ENCODE measurements at regions not wholly inside any gene's neighbourhood (a gene's known extent, or its start where the extent isn't known, plus 50 kb on each side); places are given as distances from the start of the nearest gene placed in this dataset.
A peak's percentile ranks its signal among the peaks of the same experiment; 100 is the strongest.

- peak in 2 of 3 donors; percentile 51 to 59 for DNase-seq
- ATAC-seq: peak; percentile 23 to 60
- intact Hi-C loops (cut with DNase I): loop anchor here (5.0 to 10.0 kb wide), 3 partner anchors 166 to 171 kb away; partner anchors contain the start of gene GATA6 (in 3 of the 4)
Observed at GRCh38 chr18:21996351-21996826, 173.0 kb upstream of the GATA6 start.

DNA sequence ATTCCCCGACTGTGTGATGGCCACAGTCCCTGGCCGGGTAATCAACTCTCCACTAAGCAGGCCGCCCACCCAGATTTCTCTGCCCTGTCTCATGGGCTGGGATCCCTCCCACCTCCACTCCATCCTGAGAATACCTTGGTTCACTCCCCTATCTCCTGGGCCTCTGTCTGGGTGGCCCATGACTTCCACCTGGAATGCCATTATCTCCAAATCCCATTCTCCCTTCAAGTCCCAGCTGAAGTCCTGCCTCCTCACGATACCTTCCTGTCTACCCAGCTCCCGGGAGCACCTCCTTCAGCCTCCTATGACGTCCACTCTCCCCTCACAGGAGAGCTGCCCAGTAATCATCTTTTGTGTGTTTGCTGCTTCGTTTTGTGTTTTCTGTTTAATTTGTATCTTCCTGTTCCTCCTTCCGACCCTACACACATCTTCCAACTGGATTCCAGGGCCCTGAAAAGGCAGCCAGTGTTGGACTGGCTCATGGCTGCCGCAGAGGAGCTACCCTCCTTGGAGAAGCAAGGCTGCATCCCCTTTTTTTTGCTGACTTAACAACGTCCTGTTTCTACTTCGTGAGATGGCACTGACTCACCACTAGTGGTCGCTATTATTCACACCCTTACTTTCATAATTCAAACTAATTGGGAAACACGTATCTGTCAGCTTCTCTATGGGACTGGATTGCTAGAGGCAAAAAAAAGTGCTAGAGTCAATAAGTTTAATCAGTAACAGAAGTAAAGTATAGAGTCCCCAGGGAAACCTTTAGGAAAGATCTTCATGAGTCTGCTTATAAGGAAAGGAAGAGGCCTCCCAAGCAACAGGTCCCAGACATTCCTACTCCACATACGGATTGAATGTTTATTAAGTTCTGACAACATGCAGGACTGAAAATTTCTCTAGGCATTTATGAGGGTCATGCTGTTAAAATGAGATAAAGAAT lies 171.9 kb upstream of the GATA6 start:
- DNase-seq (no peak), ATAC-seq (peak; percentile 66 to 77)
- no peaks in the 10 kb centered on the region for H3K27me3 ChIP-seq (ENCODE audit: control insufficient read depth, insufficient read depth)
- no peaks in the 10 kb centered on the region for H3K9me3 ChIP-seq (ENCODE audit: control insufficient read depth, low read length)
- intact Hi-C loops (cut with DNase I): loop anchor here (5.0 to 10.0 kb wide), 3 partner anchors 165 to 170 kb away; partner anchors contain the start of gene GATA6 (in 3 of the 4)
- no peak overlapping the region for H3K27ac ChIP-seq (ENCODE audit: low read length)
- WGBS: 43% methylated on average over 14 of the region's 14 CpGs
- no peak overlapping the region for H3K4me3 ChIP-seq (ENCODE audit: low read length)
- no peaks in the 10 kb centered on the region for H3K4me1 ChIP-seq (ENCODE audit: control insufficient read depth, insufficient read depth, low read length)

More at GRCh38 chr18:21996351-21996826, 173.0 kb upstream of the GATA6 start:
- no peaks in the 10 kb centered on the region for H3K27me3 ChIP-seq (ENCODE audit: control insufficient read depth, insufficient read depth)
- no peak overlapping the region for H3K4me3 ChIP-seq (ENCODE audit: low read length)
- H3K27ac ChIP-seq (ENCODE audit: low read length): no peak overlapping the region
- peaks cover under 1% of the 10 kb centered on the region for H3K4me1 ChIP-seq (ENCODE audit: control insufficient read depth, insufficient read depth, low read length)
- H3K9me3 ChIP-seq (ENCODE audit: control insufficient read depth, low read length): no peaks in the 10 kb centered on the region
- WGBS: 64% methylated on average over 3 of the region's 3 CpGs

GRCh38 chr18:21998486-21998885 lies 170.9 kb upstream of the GATA6 start:
- WGBS: 38% methylated on average over 9 of the region's 9 CpGs
- H3K27ac ChIP-seq (ENCODE audit: low read length): peak overlapping the region; percentile 59

GRCh38 chr18:22001912-22002487 lies 167.4 kb upstream of the GATA6 start:
- H3K27ac ChIP-seq (ENCODE audit: low read length): no peak overlapping the region
- H3K9me3 ChIP-seq (ENCODE audit: control insufficient read depth, low read length): no peaks in the 10 kb centered on the region
- H3K4me3 ChIP-seq (ENCODE audit: low read length): no peak overlapping the region
- no peaks in the 10 kb centered on the region for H3K4me1 ChIP-seq (ENCODE audit: control insufficient read depth, insufficient read depth, low read length)
- intact Hi-C loops (cut with DNase I): loop anchor here in 1 of 4 donors (10.0 kb wide), 1 partner anchor 63 kb away; no protein-coding TSS in a partner anchor
- H3K27me3 ChIP-seq (ENCODE audit: control insufficient read depth, insufficient read depth): no peaks in the 10 kb centered on the region
- no peak for ATAC-seq
- WGBS: 91% methylated on average over 25 of the region's 25 CpGs
- no peak for DNase-seq

More at GRCh38 chr18:21998486-21998885, 170.9 kb upstream of the GATA6 start:
- Histone ChIP-seq H3K27me3 (ENCODE audit: control insufficient read depth, insufficient read depth) (no peaks in the 10 kb centered on the region), H3K4me1 (ENCODE audit: control insufficient read depth, insufficient read depth, low read length) (no peaks in the 10 kb centered on the region), H3K9me3 (ENCODE audit: control insufficient read depth, low read length) (no peaks in the 10 kb centered on the region), H3K4me3 (ENCODE audit: low read length) (no peak overlapping the region)
- DNase-seq (peak; percentile 60 to 86 (median 84)), ATAC-seq (peak; percentile 86 to 87)
- intact Hi-C loops (cut with DNase I): loop anchor here (5.0 to 10.0 kb wide), 3 partner anchors 164 to 169 kb away; partner anchors contain the start of gene GATA6 (in 3 of the 4)

GRCh38 chr18:22005191-22005841 lies 164.1 kb upstream of the GATA6 start:
- 44% methylated on average over 4 of the region's 4 CpGs for WGBS
- DNase-seq: peak; percentile 46 to 86 (median 81)

GRCh38 chr18:22006458-22006857 lies 162.9 kb upstream of the GATA6 start:
- H3K27me3 ChIP-seq (ENCODE audit: control insufficient read depth, insufficient read depth): no peaks in the 10 kb centered on the region
- DNase-seq: no peak
- H3K4me1 ChIP-seq (ENCODE audit: control insufficient read depth, insufficient read depth, low read length): no peaks in the 10 kb centered on the region
- WGBS: 91% methylated on average over 2 of the region's 2 CpGs
- no peak for ATAC-seq
- no peak overlapping the region for H3K27ac ChIP-seq (ENCODE audit: low read length)
- intact Hi-C loops (cut with DNase I): loop anchor here in 1 of 4 donors (10.0 kb wide), 1 partner anchor 58 kb away; no protein-coding TSS in a partner anchor
- no peaks in the 10 kb centered on the region for H3K9me3 ChIP-seq (ENCODE audit: control insufficient read depth, low read length)
- H3K4me3 ChIP-seq (ENCODE audit: low read length): no peak overlapping the region

More at GRCh38 chr18:22005191-22005841, 164.1 kb upstream of the GATA6 start:
- Histone ChIP-seq H3K4me3 (ENCODE audit: low read length) (no peak overlapping the region), H3K9me3 (ENCODE audit: control insufficient read depth, low read length) (no peaks in the 10 kb centered on the region), H3K4me1 (ENCODE audit: control insufficient read depth, insufficient read depth, low read length) (no peaks in the 10 kb centered on the region), H3K27me3 (ENCODE audit: control insufficient read depth, insufficient read depth) (no peaks in the 10 kb centered on the region), H3K27ac (ENCODE audit: low read length) (no peak overlapping the region)
- intact Hi-C loops (cut with DNase I): loop anchor here in 1 of 4 donors (10.0 kb wide), 1 partner anchor 59 kb away; no protein-coding TSS in a partner anchor
- peak in 1 of 2 donors; percentile 76 for ATAC-seq

- no peak overlapping the region for H3K27ac ChIP-seq (ENCODE audit: low read length)
- ATAC-seq (no peak), DNase-seq (no peak)
- intact Hi-C loops (cut with DNase I): loop anchor here in 1 of 4 donors (10.0 kb wide), 1 partner anchor 56 kb away; no protein-coding TSS in a partner anchor
- no peaks in the 10 kb centered on the region for H3K9me3 ChIP-seq (ENCODE audit: control insufficient read depth, low read length)
- no peaks in the 10 kb centered on the region for H3K4me1 ChIP-seq (ENCODE audit: control insufficient read depth, insufficient read depth, low read length)
- no peaks in the 10 kb centered on the region for H3K27me3 ChIP-seq (ENCODE audit: control insufficient read depth, insufficient read depth)
- H3K4me3 ChIP-seq (ENCODE audit: low read length): no peak overlapping the region
Observed at GRCh38 chr18:22009242-22009641, 160.1 kb upstream of the GATA6 start.

DNA sequence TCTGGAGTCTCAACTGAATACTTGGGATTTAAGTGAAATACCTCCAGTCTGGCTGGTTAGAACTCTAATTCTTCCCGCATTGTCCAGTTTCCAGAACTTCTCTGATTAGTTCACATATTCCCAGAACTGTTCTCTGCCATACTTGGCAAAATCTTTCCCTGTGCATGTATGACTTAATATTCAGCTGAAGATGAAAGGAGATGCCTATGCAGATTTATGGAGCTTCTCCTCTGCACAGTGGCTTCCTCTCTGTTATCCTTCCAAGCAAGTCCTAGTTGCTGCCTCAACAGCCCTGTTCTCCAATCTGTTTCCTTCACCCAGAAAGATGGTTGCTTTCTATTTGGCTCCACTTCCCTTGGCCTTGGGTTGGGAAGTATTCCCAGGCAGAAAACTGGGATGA lies 155.4 kb upstream of the GATA6 start:
- no peaks in the 10 kb centered on the region for H3K4me1 ChIP-seq (ENCODE audit: control insufficient read depth, insufficient read depth, low read length)
- H3K27ac ChIP-seq (ENCODE audit: low read length): no peak overlapping the region
- H3K9me3 ChIP-seq (ENCODE audit: control insufficient read depth, low read length): no peaks in the 10 kb centered on the region
- DNase-seq (no peak), ATAC-seq (no peak)
- H3K27me3 ChIP-seq (ENCODE audit: control insufficient read depth, insufficient read depth): no peaks in the 10 kb centered on the region
- intact Hi-C loops (cut with DNase I): no loop called here
- 97% methylated on average over 1 of the region's 1 CpG for WGBS
- no peak overlapping the region for H3K4me3 ChIP-seq (ENCODE audit: low read length)

GRCh38 chr18:22015156-22015555 lies 154.2 kb upstream of the GATA6 start:
- no peak overlapping the region for H3K4me3 ChIP-seq (ENCODE audit: low read length)
- 89% methylated on average over 2 of the region's 2 CpGs for WGBS
- DNase-seq (no peak), ATAC-seq (no peak)
- no peaks in the 10 kb centered on the region for H3K27me3 ChIP-seq (ENCODE audit: control insufficient read depth, insufficient read depth)
- H3K4me1 ChIP-seq (ENCODE audit: control insufficient read depth, insufficient read depth, low read length): no peaks in the 10 kb centered on the region
- H3K27ac ChIP-seq (ENCODE audit: low read length): no peak overlapping the region
- no peaks in the 10 kb centered on the region for H3K9me3 ChIP-seq (ENCODE audit: control insufficient read depth, low read length)
- intact Hi-C loops (cut with DNase I): no loop called here

GRCh38 chr18:22018366-22018765 lies 151.0 kb upstream of the GATA6 start:
- intact Hi-C loops (cut with DNase I): no loop called here
- no peak for ATAC-seq
- Histone ChIP-seq H3K4me1 (ENCODE audit: control insufficient read depth, insufficient read depth, low read length) (no peaks in the 10 kb centered on the region), H3K4me3 (ENCODE audit: low read length) (no peak overlapping the region), H3K27ac (ENCODE audit: low read length) (no peak overlapping the region), H3K27me3 (ENCODE audit: control insufficient read depth, insufficient read depth) (no peaks in the 10 kb centered on the region), H3K9me3 (ENCODE audit: control insufficient read depth, low read length) (no peaks in the 10 kb centered on the region)
- DNase-seq: no peak
- WGBS: 60% methylated on average over 3 of the region's 3 CpGs

Data from right cardiac atrium (tissue), 5 donors.